HepG2 (cell line): ENCODE measurements at regions not wholly inside any gene's neighbourhood (a gene's known extent, or its start where the extent isn't known, plus 50 kb on each side); places are given as distances from the start of the nearest gene placed in this dataset.

Experiments used
- ATAC-seq: fragments of 200-7000 bp; cut with Tn5 transposase; 3 replicates; pipeline ENCODE4 v1.9.1; 2020; ENCODE audit warnings: mild to moderate bottlenecking, moderate library complexity
- BruUV-seq: library from RNA; stranded (reverse); fragments of 400-500 nt; replicated peaks from 2 replicates; lab custom pipeline; 2021; lab: Mats Ljungman, UMichigan
- CTCF ChIA-PET: fragments of 300-600 bp; formaldehyde crosslinking; extraction: SDS; loops from one replicate; lab custom pipeline; 2021; ENCODE audit warnings: low total read pairs, inconsistent platforms, low intra/inter-chr PET ratio; lab: Yijun Ruan, JAX
- POLR2A ChIA-PET: fragments of 350-600 bp; sonication (Branson Sonifier 250); formaldehyde crosslinking; loops from one replicate; lab custom pipeline; 2020; ENCODE audit warnings: antibody characterized with exemption, inconsistent platforms; lab: Yijun Ruan, JAX
- DNase-seq: peaks from one replicate; pipeline ENCODE4 v3.0.0-alpha.2; 2015; ENCODE audit warnings: low spot score
- FAIRE-seq: peaks from 3 replicates; lab custom pipeline; 2011; peaks lifted over from hg19 to GRCh38; lab: Jason Lieb, UNC
- H2AFZ ChIP-seq: one replicate; pipeline ENCODE4 v1.6.1; 2011; ENCODE audit warnings: low read length, inconsistent platforms
- H3K27ac ChIP-seq: fragments of 300-600 bp; 3 replicates; pipeline ENCODE4 v1.8.0; 2011; ENCODE audit warnings: mixed run types, mild to moderate bottlenecking, mixed read lengths, low read length, inconsistent platforms; ENCODE audit not compliant: insufficient read depth; ENCODE audit errors: extremely low read length
- H3K27me3 ChIP-seq, 2 experiments: fragments of 200-600 bp in 1 of 2; 2 replicates in 1 of 2; 3 replicates in 1 of 2; pipeline versions ENCODE4 v1.6.0 to v1.8.0; 2011; ENCODE audit warnings: low read length in 2 of 2, mild to moderate bottlenecking in 2 of 2, moderate library complexity in 2 of 2, inconsistent platforms in 1 of 2; ENCODE audit not compliant: insufficient read depth in 2 of 2, control insufficient read depth in 1 of 2
- H3K36me3 ChIP-seq, 2 experiments: fragments of 200-600 bp in 1 of 2; replicated peaks in 1 of 2; 2 replicates in 1 of 2; 3 replicates in 1 of 2; pipeline versions ENCODE4 v1.5.1 to v1.8.0; 2011; ENCODE audit warnings: low read length in 2 of 2, inconsistent platforms in 1 of 2; ENCODE audit not compliant: insufficient read depth in 2 of 2, control insufficient read depth in 1 of 2
- H3K4me1 ChIP-seq: 2 replicates; pipeline ENCODE4 v1.5.1; 2012; ENCODE audit warnings: low read length, inconsistent platforms; ENCODE audit not compliant: insufficient read depth
- H3K4me2 ChIP-seq: 2 replicates; pipeline ENCODE4 v1.6.0; 2011; ENCODE audit warnings: low read depth, low read length, inconsistent platforms
- H3K4me3 ChIP-seq, 3 experiments: fragments of 200-600 bp in 1 of 3; sonication (generic), shearing (Covaris generic) in 1 of 3; replicated peaks in 1 of 3; 2 replicates each; pipeline ENCODE4 v1.5.1; 2011 to 2016; ENCODE audit warnings: low read length in 3 of 3, inconsistent platforms in 2 of 3, low read depth in 2 of 3, mild to moderate bottlenecking in 2 of 3, control low read depth in 1 of 3, mixed read lengths in 1 of 3; ENCODE audit not compliant: insufficient read depth in 1 of 3
- H3K79me2 ChIP-seq: one replicate; pipeline ENCODE4 v1.6.1; 2011; ENCODE audit warnings: low read length, inconsistent platforms; ENCODE audit not compliant: insufficient read depth
- H3K9ac ChIP-seq: 2 replicates; pipeline ENCODE4 v1.6.0; 2011; ENCODE audit warnings: mild to moderate bottlenecking, low read depth, low read length, inconsistent platforms; ENCODE audit not compliant: insufficient read depth
- H3K9me3 ChIP-seq: 2 replicates; pipeline ENCODE4 v1.5.1; 2012; ENCODE audit warnings: mild to moderate bottlenecking, low read length
- H4K20me1 ChIP-seq: 2 replicates; pipeline ENCODE4 v1.6.0; 2011; ENCODE audit warnings: inconsistent platforms, mild to moderate bottlenecking, low read length, moderate library complexity; ENCODE audit not compliant: insufficient read depth
- CERS6 ChIP-seq: sonication (generic); formaldehyde crosslinking; IDR thresholded peaks from 2 replicates; pipeline ENCODE4 v1.5.0; 2020; ENCODE audit warnings: missing genetic modification reagents
- GABPA ChIP-seq, 2 experiments: IDR thresholded peaks; 2 replicates each; pipeline ENCODE4 v1.6.1; 2011 to 2016; ENCODE audit warnings: low read depth in 2 of 2, low read length in 1 of 2, missing biosample characterization in 1 of 2, missing genetic modification characterization in 1 of 2
- HCFC1 ChIP-seq: fragments of 150-350 bp; IDR thresholded peaks from 2 replicates; pipeline ENCODE4 v1.6.1; 2014; ENCODE audit warnings: low read depth, low read length
- MBNL3 ChIP-seq: fragments of 250-450 bp; sonication (Bioruptor Pico); conservative IDR thresholded peaks from 2 replicates; pipeline ENCODE4 v1.8.0; 2022; ENCODE audit warnings: mild to moderate bottlenecking, inconsistent platforms
- MTA1 ChIP-seq: sonication (generic); formaldehyde crosslinking; IDR thresholded peaks from 2 replicates; pipeline ENCODE4 v1.4.0; 2020; ENCODE audit warnings: missing genetic modification reagents, mild to moderate bottlenecking, borderline replicate concordance
- NFYB ChIP-seq: sonication (generic); formaldehyde crosslinking; IDR thresholded peaks from 2 replicates; pipeline ENCODE4 v1.4.0; 2020; ENCODE audit warnings: missing genetic modification reagents
- PHB2 ChIP-seq: fragments of 450-650 bp; IDR thresholded peaks from 2 replicates; pipeline ENCODE4 v1.6.1; 2018; ENCODE audit not compliant: partially characterized antibody
- PREB ChIP-seq: sonication (generic); formaldehyde crosslinking; IDR thresholded peaks from 2 replicates; pipeline ENCODE4 v1.4.0; 2020; ENCODE audit warnings: missing genetic modification reagents
- SETDB1 ChIP-seq: sonication (generic); formaldehyde crosslinking; IDR thresholded peaks from 2 replicates; pipeline ENCODE4 v1.5.1; 2020; ENCODE audit warnings: missing genetic modification reagents, mild to moderate bottlenecking, borderline replicate concordance
- SP140L ChIP-seq: sonication (generic); formaldehyde crosslinking; IDR thresholded peaks from 2 replicates; pipeline ENCODE4 v1.4.0; 2020; ENCODE audit warnings: missing genetic modification reagents, borderline replicate concordance
- YEATS4 ChIP-seq: sonication (generic); formaldehyde crosslinking; IDR thresholded peaks from 2 replicates; pipeline ENCODE4 v1.4.0; 2020; ENCODE audit warnings: missing genetic modification reagents, borderline replicate concordance
- ZBTB3 ChIP-seq: sonication (generic); formaldehyde crosslinking; IDR thresholded peaks from 2 replicates; pipeline ENCODE4 v1.4.0; 2020; ENCODE audit warnings: low read depth, mild to moderate bottlenecking, moderate library complexity, missing genetic modification reagents, borderline replicate concordance
- ZBTB49 ChIP-seq: sonication (generic); formaldehyde crosslinking; IDR thresholded peaks from 2 replicates; pipeline ENCODE4 v1.4.0; 2020; ENCODE audit warnings: missing genetic modification reagents, borderline replicate concordance
- ZNF101 ChIP-seq: sonication (generic); formaldehyde crosslinking; IDR thresholded peaks from 2 replicates; pipeline ENCODE4 v1.4.0; 2020; ENCODE audit warnings: mild to moderate bottlenecking, low read depth, missing genetic modification reagents, borderline replicate concordance
- ZNF362 ChIP-seq: sonication (generic); formaldehyde crosslinking; IDR thresholded peaks from 2 replicates; pipeline ENCODE4 v1.4.0; 2020; ENCODE audit warnings: missing genetic modification reagents, mild to moderate bottlenecking, borderline replicate concordance
- ZNF383 ChIP-seq: sonication (generic); formaldehyde crosslinking; IDR thresholded peaks from 2 replicates; pipeline ENCODE4 v1.4.0; 2020; ENCODE audit warnings: missing genetic modification reagents, mild to moderate bottlenecking, borderline replicate concordance
- ZNF530 ChIP-seq: sonication (generic); formaldehyde crosslinking; IDR thresholded peaks from 2 replicates; pipeline ENCODE4 v1.5.0; 2020; ENCODE audit warnings: low read depth, mild to moderate bottlenecking, missing genetic modification reagents
- ZNF563 ChIP-seq: sonication (generic); formaldehyde crosslinking; IDR thresholded peaks from 2 replicates; pipeline ENCODE4 v1.8.0; 2022; ENCODE audit warnings: mild to moderate bottlenecking, moderate library complexity, missing genetic modification reagents
- ZNF713 ChIP-seq: sonication (generic); formaldehyde crosslinking; IDR thresholded peaks from 2 replicates; pipeline ENCODE4 v1.4.0; 2020; ENCODE audit warnings: mild to moderate bottlenecking, missing genetic modification reagents
- ZNF792 ChIP-seq: IDR thresholded peaks from 2 replicates; pipeline ENCODE4 v1.6.1; 2016
- WGBS: methylation state at CpG from one replicate; pipeline ENCODE4 v1.1.6; 2017; ENCODE audit warnings: low lambda C conversion rate; 5-methylcytosine and 5-hydroxymethylcytosine counted together
- in situ Hi-C: cut with HindIII; loops from 2 replicates; pipeline ENCODE4 v1.10.0; 2017; ENCODE audit warnings: low pct_unique_long_range_greater_than_20kb; ENCODE audit not compliant: extremely low pct_ligation_motif_present
- intact Hi-C: fragments of 100-400 bp; cut with micrococcal nuclease; formaldehyde crosslinking; loops from one replicate; pipeline ENCODE4 v1.10.0; 2022; ENCODE audit not compliant: unreplicated experiment

- DNase-seq = no peak
- ChIA-PET CTCF (no interaction called here), POLR2A (no interaction called here)
- Histone ChIP-seq H3K79me2 (no peaks in the 10 kb centered on the region), H3K27me3 (no peaks in the 10 kb centered on the region), H3K4me1 (no peaks in the 10 kb centered on the region), H3K36me3 (no peaks in the 10 kb centered on the region), H3K9me3 (no peaks in the 10 kb centered on the region), H3K4me3 (no peak overlapping the region), H3K9ac (no peak overlapping the region), H3K27ac (no peak overlapping the region), H2AFZ (no peak overlapping the region), H4K20me1 (no peaks in the 10 kb centered on the region), H3K4me2 (no peak overlapping the region)
- no peak for ATAC-seq
- 81% methylated on average over 6 of the region's 6 CpGs for WGBS
- BruUV-seq = no TSS peak
- in situ Hi-C loops (no loop called here), intact Hi-C loops (no loop called here)
- TF ChIP-seq HCFC1 (no peak), ZBTB49 (no peak), PREB (CRISPR knock-in tag) (no peak), SETDB1 (CRISPR knock-in tag) (no peak), ZNF530 (CRISPR knock-in tag) (no peak), YEATS4 (CRISPR knock-in tag) (no peak), ZNF362 (CRISPR knock-in tag) (no peak), GABPA (IDR thresholded peaks at IDR 0.05; ENCODE audit: low read depth, low read length) (no peak), GABPA (CRISPR knock-in tag; IDR thresholded peaks at IDR 0.05; ENCODE audit: low read depth) (no peak), MTA1 (CRISPR knock-in tag) (no peak), ZNF792 (CRISPR knock-in tag) (no peak), ZBTB3 (CRISPR knock-in tag) (no peak), SP140L (CRISPR knock-in tag) (no peak), CERS6 (no peak), NFYB (CRISPR knock-in tag) (no peak), ZNF563 (CRISPR knock-in tag) (no peak), MBNL3 (CRISPR knock-in tag) (no peak), ZNF713 (CRISPR knock-in tag) (no peak), ZNF383 (no peak), PHB2 (no peak), ZNF101 (CRISPR knock-in tag) (no peak)
- no peak for FAIRE-seq
Observed at GRCh38 chr6:21895555-21895954, 302.0 kb downstream of the SOX4 start.
